HG02852 (cell line): ENCODE measurements at regions not wholly inside any gene's neighbourhood (a gene's known extent, or its start where the extent isn't known, plus 50 kb on each side); places are given as distances from the start of the nearest gene placed in this dataset.
"Not testable (repeated sequence)": the region's sequence is repeated elsewhere in the genome, so short reads cannot be mapped to it uniquely, and the experiment has no call there.

ENCODE experiments used
- ATAC-seq: cut with Tn5 transposase; IDR thresholded peaks from one replicate; pipeline ENCODE4 v1.9.1; 2021; ENCODE audit warnings: mild to moderate bottlenecking, moderate library complexity; ENCODE audit not compliant: unreplicated experiment

- no peak for ATAC-seq
Observed at GRCh38 chr12:107144441-107144840, 51.1 kb upstream of the CRY1 start.

GRCh38 chr12:107144990-107145389 lies 51.6 kb upstream of the CRY1 start:
- ATAC-seq, result no peak

GRCh38 chr12:107145397-107145796 lies 52.0 kb upstream of the CRY1 start:
- ATAC-seq, result no peak

GRCh38 chr12:107148107-107148506 lies 54.8 kb upstream of the CRY1 start:
- ATAC-seq, result no peak

GRCh38 chr12:107152315-107152714 lies 59.0 kb upstream of the CRY1 start:
- ATAC-seq, result no peak

GRCh38 chr12:107159384-107159900 lies 66.1 kb upstream of the CRY1 start:
- no peak for ATAC-seq

- ATAC-seq, result no peak
Observed at GRCh38 chr12:107163413-107163812, 70.1 kb upstream of the CRY1 start.

GRCh38 chr12:107164392-107164791 lies 71.0 kb upstream of the CRY1 start:
- ATAC-seq, result no peak

GRCh38 chr12:107165581-107165980 lies 72.2 kb upstream of the CRY1 start:
- no peak for ATAC-seq

GRCh38 chr12:107167756-107168155 lies 74.4 kb upstream of the CRY1 start:
- no peak for ATAC-seq

- no peak for ATAC-seq
Observed at GRCh38 chr12:107169200-107169599, 75.9 kb upstream of the CRY1 start.

GRCh38 chr12:107178776-107179175 lies 85.4 kb upstream of the CRY1 start:
- ATAC-seq, result no peak

GRCh38 chr12:107179871-107180270 lies 86.5 kb upstream of the CRY1 start:
- ATAC-seq, result no peak

GRCh38 chr12:107180272-107180671 lies 86.9 kb upstream of the CRY1 start:
- ATAC-seq, result no peak

- no peak for ATAC-seq
Observed at GRCh38 chr12:107184359-107184930, 91.1 kb upstream of the CRY1 start.

- no peak for ATAC-seq
Observed at GRCh38 chr12:107196681-107197080, 103.3 kb upstream of the CRY1 start.

GRCh38 chr12:107200394-107200793 lies 107.0 kb upstream of the CRY1 start:
- ATAC-seq, result no peak

- no peak for ATAC-seq
Observed at GRCh38 chr12:107207931-107208525, 114.7 kb upstream of the CRY1 start.

- not testable (repeated sequence) for ATAC-seq
Observed at GRCh38 chr12:107209700-107210099, 116.4 kb upstream of the CRY1 start.

GRCh38 chr12:107214373-107214773 lies 121.0 kb upstream of the CRY1 start:
- not testable (repeated sequence) for ATAC-seq

- ATAC-seq, result not testable (repeated sequence)
Observed at GRCh38 chr12:107216411-107216810, 123.1 kb upstream of the CRY1 start.

GRCh38 chr12:107219301-107219700 lies 126.0 kb upstream of the CRY1 start:
- no peak for ATAC-seq

GRCh38 chr12:107221913-107222312 lies 128.6 kb upstream of the CRY1 start:
- no peak for ATAC-seq
